H9 (cell line): ENCODE measurements at regions not wholly inside any gene's neighbourhood (a gene's known extent, or its start where the extent isn't known, plus 50 kb on each side); places are given as distances from the start of the nearest gene placed in this dataset.

Source experiments
- DNase-seq: peaks from one replicate; pipeline ENCODE4 v3.0.0-alpha.2; 2017
- H2AFZ ChIP-seq: one replicate; pipeline ENCODE4 v1.6.1; 2013; ENCODE audit warnings: mild to moderate bottlenecking, low read length, control low read depth, moderate library complexity
- H2AK5ac ChIP-seq: 2 replicates; pipeline ENCODE4 v1.6.1; 2013; ENCODE audit warnings: low read length, control low read depth, mixed read lengths; ENCODE audit not compliant: insufficient read length
- H2BK120ac ChIP-seq: one replicate; pipeline ENCODE4 v1.6.1; 2013; ENCODE audit warnings: low read depth, mild to moderate bottlenecking, low read length, control low read depth, inconsistent platforms; ENCODE audit not compliant: poor library complexity, severe bottlenecking
- H2BK12ac ChIP-seq: 2 replicates; pipeline ENCODE4 v1.6.1; 2013; ENCODE audit warnings: low read length, control low read depth, mixed read lengths, low read depth; ENCODE audit not compliant: insufficient read length
- H2BK15ac ChIP-seq: 2 replicates; pipeline ENCODE4 v1.6.1; 2013; ENCODE audit warnings: low read depth, low read length, control low read depth
- H2BK20ac ChIP-seq: one replicate; pipeline ENCODE4 v1.6.1; 2013; ENCODE audit warnings: low read depth, mild to moderate bottlenecking, low read length, control low read depth, inconsistent platforms; ENCODE audit not compliant: poor library complexity, severe bottlenecking
- H2BK5ac ChIP-seq: 2 replicates; pipeline ENCODE4 v1.6.1; 2013; ENCODE audit warnings: low read length, control low read depth, mixed read lengths; ENCODE audit not compliant: insufficient read length
- H3K14ac ChIP-seq: 2 replicates; pipeline ENCODE4 v1.6.1; 2013; ENCODE audit warnings: low read length, control low read depth; ENCODE audit not compliant: insufficient read depth
- H3K18ac ChIP-seq: 2 replicates; pipeline ENCODE4 v1.6.1; 2013; ENCODE audit warnings: low read depth, mild to moderate bottlenecking, mixed read lengths, low read length, control low read depth; ENCODE audit not compliant: insufficient read length
- H3K23ac ChIP-seq: 2 replicates; pipeline ENCODE4 v1.6.1; 2013; ENCODE audit warnings: low read length, control low read depth, mixed read lengths, low read depth; ENCODE audit not compliant: insufficient read length
- H3K23me2 ChIP-seq: 2 replicates; pipeline ENCODE4 v1.6.1; 2013; ENCODE audit warnings: low read depth, mild to moderate bottlenecking, mixed read lengths, low read length, control low read depth; ENCODE audit not compliant: insufficient read length, poor library complexity, severe bottlenecking
- H3K27ac ChIP-seq: 2 replicates; pipeline ENCODE4 v1.5.1; 2013; ENCODE audit warnings: low read length, control low read depth, mixed read lengths, low read depth; ENCODE audit not compliant: insufficient read length
- H3K27me3 ChIP-seq: 2 replicates; pipeline ENCODE4 v1.6.1; 2013; ENCODE audit warnings: low read length, control low read depth, inconsistent platforms; ENCODE audit not compliant: insufficient read depth
- H3K4ac ChIP-seq: 2 replicates; pipeline ENCODE4 v1.6.1; 2013; ENCODE audit warnings: low read depth, mild to moderate bottlenecking, control low read depth, inconsistent platforms, low read length, moderate library complexity
- H3K4me1 ChIP-seq: 2 replicates; pipeline ENCODE4 v1.6.1; 2013; ENCODE audit warnings: low read length, control low read depth, inconsistent platforms; ENCODE audit not compliant: insufficient read depth
- H3K4me2 ChIP-seq: 2 replicates; pipeline ENCODE4 v1.6.1; 2013; ENCODE audit warnings: low read length, control low read depth, mixed read lengths; ENCODE audit not compliant: insufficient read length, insufficient read depth
- H3K56ac ChIP-seq: 2 replicates; pipeline ENCODE4 v1.6.1; 2013; ENCODE audit warnings: low read depth, mild to moderate bottlenecking, mixed read lengths, low read length, control low read depth; ENCODE audit not compliant: insufficient read length
- H3K79me1 ChIP-seq: 2 replicates; pipeline ENCODE4 v1.6.1; 2013; ENCODE audit warnings: low read depth, mild to moderate bottlenecking, moderate library complexity, low read length, control low read depth, inconsistent platforms; ENCODE audit not compliant: insufficient read depth, poor library complexity, severe bottlenecking
- H3K79me2 ChIP-seq: 2 replicates; pipeline ENCODE4 v1.6.1; 2013; ENCODE audit warnings: low read length, control low read depth, inconsistent platforms; ENCODE audit not compliant: insufficient read depth
- H3K9ac ChIP-seq: 2 replicates; pipeline ENCODE4 v1.6.1; 2013; ENCODE audit warnings: low read length, control low read depth, mixed read lengths; ENCODE audit not compliant: insufficient read length; ENCODE audit errors: extremely low read depth
- H3K9me3 ChIP-seq: one replicate; pipeline ENCODE4 v1.6.1; 2013; ENCODE audit warnings: low read depth, low read length, inconsistent platforms; ENCODE audit not compliant: control insufficient read depth
- H3T11ph ChIP-seq: one replicate; pipeline ENCODE4 v1.6.1; 2013; ENCODE audit warnings: mild to moderate bottlenecking, low read length, control low read depth, inconsistent platforms
- H4K20me1 ChIP-seq: one replicate; pipeline ENCODE4 v1.6.1; 2013; ENCODE audit not compliant: control insufficient read depth, insufficient read length, insufficient read depth
- H4K5ac ChIP-seq: 2 replicates; pipeline ENCODE4 v1.6.1; 2013; ENCODE audit warnings: low read depth, mild to moderate bottlenecking, mixed read lengths, low read length, control low read depth; ENCODE audit not compliant: insufficient read length
- H4K8ac ChIP-seq: replicated peaks from 2 replicates; pipeline ENCODE4 v1.6.1; 2013; ENCODE audit warnings: low read length, control low read depth, mixed read lengths, low read depth; ENCODE audit not compliant: insufficient read length
- H4K91ac ChIP-seq: 2 replicates; pipeline ENCODE4 v1.6.1; 2013; ENCODE audit warnings: low read depth, mild to moderate bottlenecking, moderate library complexity, mixed read lengths, low read length, control low read depth; ENCODE audit not compliant: insufficient read length
- H3K27ac Mint-ChIP-seq, 3 experiments: 2 replicates in 2 of 3; 3 replicates in 1 of 3; pipeline ENCODE4 v1.8.0; 2020 to 2021; ENCODE audit warnings: mixed read lengths in 3 of 3, mild to moderate bottlenecking in 1 of 3, moderate library complexity in 1 of 3
- H3K27me3 Mint-ChIP-seq: 2 replicates; pipeline ENCODE4 v1.8.0; 2021; ENCODE audit warnings: low read depth, mild to moderate bottlenecking, moderate library complexity, mixed read lengths
- H3K36me3 Mint-ChIP-seq, 3 experiments: 2 replicates in 2 of 3; 3 replicates in 1 of 3; pipeline ENCODE4 v1.8.0; 2020 to 2021; ENCODE audit warnings: low read depth in 3 of 3, mixed read lengths in 3 of 3; ENCODE audit not compliant: insufficient read depth in 1 of 3
- H3K4me1 Mint-ChIP-seq, 2 experiments: 2 replicates each; pipeline ENCODE4 v1.8.0; 2020; ENCODE audit warnings: mixed read lengths in 2 of 2
- H3K4me3 Mint-ChIP-seq, 2 experiments: 2 replicates in 1 of 2; 3 replicates in 1 of 2; pipeline ENCODE4 v1.8.0; 2020 to 2021; ENCODE audit warnings: mild to moderate bottlenecking in 2 of 2, mixed read lengths in 2 of 2, moderate library complexity in 1 of 2
- H3K9me3 Mint-ChIP-seq, 2 experiments: 2 replicates in 1 of 2; 3 replicates in 1 of 2; pipeline ENCODE4 v1.8.0; 2020; ENCODE audit warnings: mild to moderate bottlenecking in 2 of 2, mixed read lengths in 2 of 2, moderate library complexity in 1 of 2
- CTCF ChIP-seq: fragments of 200-600 bp; sonication (generic); conservative IDR thresholded peaks from 3 replicates; pipeline ENCODE4 v1.8.0; 2021; ENCODE audit warnings: antibody characterized with exemption, mild to moderate bottlenecking
- WGBS: extraction: QIAGEN DNeasy Blood & Tissue Kit; methylation state at CpG from one replicate; pipeline ENCODE4 v1.1.7; 2013; ENCODE audit warnings: missing lambda C conversion rate, low lambda C conversion rate, mixed read lengths; ENCODE audit not compliant: insufficient read length; ENCODE audit errors: extremely low coverage; 5-methylcytosine and 5-hydroxymethylcytosine counted together

GRCh38 chr1:213821943-213822334, 165.8 kb upstream of the PROX1 start:
- no peak overlapping the region for H3K4me3 Mint-ChIP-seq
- Histone ChIP-seq H2BK15ac (no peak overlapping the region), H3K27me3 (no peaks in the 10 kb centered on the region; the same call in 1 of the 2 replicates), H2AFZ (no peak overlapping the region), H2BK120ac (no peak overlapping the region), H3K4me1 (no peaks in the 10 kb centered on the region), H3K9me3 (no peaks in the 10 kb centered on the region), H2BK12ac (no peak overlapping the region), H3K23ac (no peak overlapping the region), H3K27ac (no peak overlapping the region), H3K14ac (no peak overlapping the region), H2AK5ac (no peak overlapping the region), H3K4ac (no peak overlapping the region), H3K79me1 (no peaks in the 10 kb centered on the region), H3K56ac (no peak overlapping the region), H3T11ph (no peak overlapping the region), H3K79me2 (no peaks in the 10 kb centered on the region), H3K9ac (no peak overlapping the region), H4K20me1 (no peaks in the 10 kb centered on the region), H2BK20ac (no peak overlapping the region), H3K23me2 (no peaks in the 10 kb centered on the region), H2BK5ac (no peak overlapping the region), H3K4me2 (no peak overlapping the region), H3K18ac (no peak overlapping the region), H4K5ac (no peak overlapping the region), H4K91ac (no peak overlapping the region), H4K8ac (no peak overlapping the region)
- H3K36me3 Mint-ChIP-seq = no peaks in the 10 kb centered on the region
- WGBS = no CpG with 5 or more reads among the region's 1 CpG
- H3K27me3 Mint-ChIP-seq = no peaks in the 10 kb centered on the region; the same call in 1 of the 2 replicates
- DNase-seq = no peak
- no peaks in the 10 kb centered on the region for H3K4me1 Mint-ChIP-seq
- no peak for TF ChIP-seq CTCF
- H3K9me3 Mint-ChIP-seq = no peaks in the 10 kb centered on the region
- H3K27ac Mint-ChIP-seq = no peak overlapping the region
